Chondrocyte (in vitro differentiated cells): ENCODE measurements at regions not wholly inside any gene's neighbourhood (a gene's known extent, or its start where the extent isn't known, plus 50 kb on each side); places are given as distances from the start of the nearest gene placed in this dataset.

Source experiments
- DNase-seq: peaks from one replicate; pipeline ENCODE4 v3.0.0; 2021; ENCODE audit warnings: mixed read lengths, low spot score
- H3K27ac Mint-ChIP-seq: one replicate; pipeline ENCODE4 v1.8.0; 2021; ENCODE audit warnings: mild to moderate bottlenecking, moderate library complexity, mixed read lengths; ENCODE audit not compliant: unreplicated experiment
- H3K27me3 Mint-ChIP-seq: 2 replicates; pipeline ENCODE4 v1.8.0; 2021; ENCODE audit warnings: low read depth, mixed read lengths
- H3K36me3 Mint-ChIP-seq: 2 replicates; pipeline ENCODE4 v1.8.0; 2021; ENCODE audit warnings: low read depth, mixed read lengths
- H3K4me1 Mint-ChIP-seq: 2 replicates; pipeline ENCODE4 v1.8.0; 2021; ENCODE audit warnings: low read depth, mild to moderate bottlenecking, mixed read lengths
- H3K4me3 Mint-ChIP-seq: one replicate; pipeline ENCODE4 v1.8.0; 2021; ENCODE audit warnings: mild to moderate bottlenecking, moderate library complexity, mixed read lengths; ENCODE audit not compliant: unreplicated experiment
- H3K9me3 Mint-ChIP-seq: 2 replicates; pipeline ENCODE4 v1.8.0; 2021; ENCODE audit warnings: low read depth, mixed read lengths
- TF ChIP-seq, protein P1 (sequence below): fragments of 200-600 bp; sonication (generic); IDR thresholded peaks from 2 replicates; pipeline ENCODE4 v1.5.0; 2021; ENCODE audit warnings: antibody characterized with exemption, mild to moderate bottlenecking, moderate library complexity

DNA sequence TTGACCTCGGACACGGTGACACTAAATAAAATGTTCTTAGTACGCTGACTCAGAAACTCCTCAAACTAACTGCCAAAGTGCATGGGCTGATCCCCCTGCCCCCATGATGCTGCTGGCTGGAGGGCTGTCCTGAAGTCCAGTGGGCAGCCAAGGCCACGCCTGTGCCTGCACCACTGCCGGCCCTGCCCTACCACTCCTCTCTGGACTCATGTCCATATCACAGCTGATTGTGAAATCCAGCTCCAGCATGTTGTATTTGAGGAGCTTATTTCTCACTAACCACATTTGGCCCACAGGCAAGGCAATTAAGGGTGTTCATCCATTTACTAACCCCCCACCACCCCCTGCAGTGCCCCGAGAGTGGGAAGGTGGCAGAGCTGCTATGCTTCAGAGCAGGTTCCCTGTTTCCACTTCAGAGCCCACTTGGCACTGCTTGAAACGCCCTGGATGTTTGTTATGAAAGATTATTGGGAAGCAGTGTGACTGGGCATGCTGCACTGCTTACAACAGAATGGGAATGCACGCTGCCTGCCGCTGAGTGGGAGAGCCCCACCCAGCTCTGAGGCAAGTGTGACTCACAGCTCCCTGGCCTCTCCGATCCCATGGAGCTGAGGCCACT, 114.0 kb downstream of the UQCRFS1 start:
- TF ChIP-seq, protein P1, sequence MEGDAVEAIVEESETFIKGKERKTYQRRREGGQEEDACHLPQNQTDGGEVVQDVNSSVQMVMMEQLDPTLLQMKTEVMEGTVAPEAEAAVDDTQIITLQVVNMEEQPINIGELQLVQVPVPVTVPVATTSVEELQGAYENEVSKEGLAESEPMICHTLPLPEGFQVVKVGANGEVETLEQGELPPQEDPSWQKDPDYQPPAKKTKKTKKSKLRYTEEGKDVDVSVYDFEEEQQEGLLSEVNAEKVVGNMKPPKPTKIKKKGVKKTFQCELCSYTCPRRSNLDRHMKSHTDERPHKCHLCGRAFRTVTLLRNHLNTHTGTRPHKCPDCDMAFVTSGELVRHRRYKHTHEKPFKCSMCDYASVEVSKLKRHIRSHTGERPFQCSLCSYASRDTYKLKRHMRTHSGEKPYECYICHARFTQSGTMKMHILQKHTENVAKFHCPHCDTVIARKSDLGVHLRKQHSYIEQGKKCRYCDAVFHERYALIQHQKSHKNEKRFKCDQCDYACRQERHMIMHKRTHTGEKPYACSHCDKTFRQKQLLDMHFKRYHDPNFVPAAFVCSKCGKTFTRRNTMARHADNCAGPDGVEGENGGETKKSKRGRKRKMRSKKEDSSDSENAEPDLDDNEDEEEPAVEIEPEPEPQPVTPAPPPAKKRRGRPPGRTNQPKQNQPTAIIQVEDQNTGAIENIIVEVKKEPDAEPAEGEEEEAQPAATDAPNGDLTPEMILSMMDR: no peak
- Mint-ChIP-seq H3K9me3 (peaks cover 19% of the 10 kb centered on the region), H3K27ac (no peak overlapping the region), H3K4me3 (no peak overlapping the region), H3K27me3 (peaks cover 3% of the 10 kb centered on the region), H3K4me1 (peaks cover 8% of the 10 kb centered on the region), H3K36me3 (no peaks in the 10 kb centered on the region)
- DNase-seq: no peak

DNA sequence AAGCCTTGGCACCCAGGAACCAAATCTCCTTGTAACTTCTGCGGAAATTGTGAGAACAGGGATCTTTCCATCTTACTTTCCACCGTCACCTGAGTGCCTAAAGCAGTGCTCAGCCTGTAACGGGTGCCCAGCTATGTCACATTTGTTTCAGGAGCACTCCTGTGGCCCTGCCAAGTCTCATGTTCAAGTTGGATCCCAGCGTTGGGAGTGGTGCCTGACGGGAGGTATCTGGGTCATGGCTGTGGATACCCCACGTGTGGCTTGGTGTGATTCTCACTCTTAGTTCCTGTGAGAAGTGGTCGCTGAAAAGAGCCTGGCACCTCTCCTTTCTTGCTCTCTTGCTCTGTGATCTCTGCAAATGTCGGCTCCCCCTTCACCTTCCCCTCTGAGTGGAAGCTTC, 114.9 kb downstream of the UQCRFS1 start:
- Mint-ChIP-seq H3K4me1 (peaks cover 8% of the 10 kb centered on the region), H3K36me3 (no peaks in the 10 kb centered on the region), H3K4me3 (no peak overlapping the region), H3K27me3 (peaks cover 3% of the 10 kb centered on the region), H3K27ac (no peak overlapping the region), H3K9me3 (peaks cover 17% of the 10 kb centered on the region)
- TF ChIP-seq, protein P1: no peak
- no peak for DNase-seq

DNA sequence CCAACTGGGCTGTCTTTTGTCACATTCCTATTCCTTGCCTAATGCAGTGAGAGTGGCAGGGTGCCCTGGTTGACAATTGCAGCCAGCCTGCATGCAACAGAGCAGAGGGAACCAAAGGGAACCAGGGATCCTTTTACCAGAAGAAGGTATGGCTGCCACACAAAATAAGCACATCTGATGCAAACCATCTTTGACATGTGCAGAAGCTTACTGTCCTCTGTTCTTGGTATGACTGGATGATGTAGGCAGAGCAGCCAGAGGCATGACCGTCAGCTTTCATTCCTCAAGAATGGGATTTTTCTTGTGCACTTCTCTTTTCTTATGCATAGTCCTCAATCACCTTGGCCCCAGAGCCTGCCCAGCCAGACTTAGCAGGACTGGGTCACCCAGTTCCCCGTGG, 116.1 kb downstream of the UQCRFS1 start:
- Mint-ChIP-seq H3K4me1 (peaks cover 8% of the 10 kb centered on the region), H3K4me3 (no peak overlapping the region), H3K27me3 (peaks cover 3% of the 10 kb centered on the region), H3K27ac (no peak overlapping the region), H3K9me3 (peaks cover 12% of the 10 kb centered on the region), H3K36me3 (no peaks in the 10 kb centered on the region)
- TF ChIP-seq, protein P1: no peak
- no peak for DNase-seq

DNA sequence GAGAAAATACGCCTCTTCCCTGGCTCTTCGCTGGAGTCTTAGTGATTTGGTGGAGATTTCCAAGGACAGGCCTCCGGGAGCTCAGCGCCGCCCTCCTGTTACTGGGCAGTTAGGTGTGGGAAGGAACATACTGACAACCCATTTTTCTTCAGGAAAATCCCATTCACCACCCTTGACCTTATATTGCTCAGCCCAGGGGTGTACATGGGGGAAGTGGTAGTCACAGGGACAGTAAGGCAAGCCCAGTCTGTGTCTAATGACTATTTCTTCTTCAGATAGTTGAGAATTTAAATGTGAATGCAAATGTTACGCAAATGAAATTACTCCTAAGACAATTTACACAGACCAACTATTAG, 119.4 kb downstream of the UQCRFS1 start:
- Mint-ChIP-seq H3K9me3 (peaks cover 2% of the 10 kb centered on the region), H3K27me3 (no peaks in the 10 kb centered on the region), H3K36me3 (no peaks in the 10 kb centered on the region), H3K4me1 (no peaks in the 10 kb centered on the region), H3K27ac (no peak overlapping the region), H3K4me3 (no peak overlapping the region)
- DNase-seq: no peak
- TF ChIP-seq, protein P1: no peak

DNA sequence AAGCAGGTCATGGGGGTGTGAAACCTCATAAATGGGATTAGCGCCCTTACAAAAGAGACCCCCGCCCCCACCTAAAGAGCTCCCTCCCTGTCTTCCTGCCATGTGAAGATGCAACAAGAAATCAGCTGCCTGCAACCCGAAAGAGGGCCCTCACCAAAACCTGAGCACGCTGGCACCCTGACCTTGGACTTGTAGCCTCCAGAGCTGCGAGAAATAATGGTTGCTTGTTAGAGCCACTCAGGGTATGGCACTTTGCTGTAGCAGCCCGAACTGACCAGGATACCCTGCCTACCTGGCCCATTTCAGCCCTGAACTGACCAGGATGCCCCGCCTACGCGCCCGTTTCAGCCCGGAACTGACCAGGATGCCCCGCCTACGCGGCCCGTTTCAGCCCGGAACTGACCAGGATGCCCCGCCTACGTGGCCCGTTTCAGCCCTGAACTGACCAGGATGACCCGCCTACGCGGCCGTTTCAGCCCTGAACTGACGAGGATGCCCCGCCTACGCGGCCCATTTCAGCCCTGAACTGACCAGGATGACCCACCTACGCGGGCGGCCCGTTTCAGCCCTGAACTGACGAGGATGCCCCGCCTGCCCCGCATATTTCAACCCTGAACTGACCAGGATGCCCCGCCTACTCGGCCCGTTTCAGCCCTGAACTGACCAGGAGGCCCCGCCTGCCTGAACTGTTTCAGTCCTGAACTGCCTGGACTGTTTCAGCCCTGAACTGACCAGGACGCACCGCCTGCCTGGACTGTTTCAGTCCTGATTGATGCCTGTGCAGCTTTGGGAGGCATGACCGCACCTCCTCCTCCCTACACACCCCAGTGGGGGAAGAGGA, 120.0 kb downstream of the UQCRFS1 start:
- Mint-ChIP-seq H3K36me3 (no peaks in the 10 kb centered on the region), H3K27ac (no peak overlapping the region), H3K4me1 (no peaks in the 10 kb centered on the region), H3K4me3 (no peak overlapping the region), H3K27me3 (no peaks in the 10 kb centered on the region), H3K9me3 (peaks cover 2% of the 10 kb centered on the region)
- DNase-seq: no peak
- TF ChIP-seq, protein P1: no peak
